ENCODE measurements at regions not wholly inside any gene's neighbourhood (a gene's known extent, or its start where the extent isn't known, plus 50 kb on each side); places are given as distances from the start of the nearest gene placed in this dataset.

DNA sequence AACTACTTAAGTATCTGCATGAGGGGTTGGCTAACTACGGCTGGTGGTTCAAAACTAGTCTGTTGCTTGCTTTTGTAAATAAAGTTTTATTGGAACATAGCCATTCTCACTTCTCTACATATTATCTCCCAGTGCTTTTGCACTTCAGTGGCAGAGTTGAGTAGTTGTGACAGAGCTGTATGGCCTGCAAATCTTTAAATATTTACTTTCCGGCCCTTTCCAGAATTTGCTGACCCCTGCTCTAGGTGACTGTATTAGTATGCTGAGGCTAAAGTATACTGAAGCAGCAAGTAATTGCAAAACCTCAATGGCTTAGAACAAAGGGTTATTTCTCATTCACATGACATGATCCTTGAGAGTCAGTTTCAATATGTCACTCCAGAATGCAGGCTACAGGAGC, 78.3 kb downstream of the OTUD1 start:
- TF ChIP-seq, protein P1, sequence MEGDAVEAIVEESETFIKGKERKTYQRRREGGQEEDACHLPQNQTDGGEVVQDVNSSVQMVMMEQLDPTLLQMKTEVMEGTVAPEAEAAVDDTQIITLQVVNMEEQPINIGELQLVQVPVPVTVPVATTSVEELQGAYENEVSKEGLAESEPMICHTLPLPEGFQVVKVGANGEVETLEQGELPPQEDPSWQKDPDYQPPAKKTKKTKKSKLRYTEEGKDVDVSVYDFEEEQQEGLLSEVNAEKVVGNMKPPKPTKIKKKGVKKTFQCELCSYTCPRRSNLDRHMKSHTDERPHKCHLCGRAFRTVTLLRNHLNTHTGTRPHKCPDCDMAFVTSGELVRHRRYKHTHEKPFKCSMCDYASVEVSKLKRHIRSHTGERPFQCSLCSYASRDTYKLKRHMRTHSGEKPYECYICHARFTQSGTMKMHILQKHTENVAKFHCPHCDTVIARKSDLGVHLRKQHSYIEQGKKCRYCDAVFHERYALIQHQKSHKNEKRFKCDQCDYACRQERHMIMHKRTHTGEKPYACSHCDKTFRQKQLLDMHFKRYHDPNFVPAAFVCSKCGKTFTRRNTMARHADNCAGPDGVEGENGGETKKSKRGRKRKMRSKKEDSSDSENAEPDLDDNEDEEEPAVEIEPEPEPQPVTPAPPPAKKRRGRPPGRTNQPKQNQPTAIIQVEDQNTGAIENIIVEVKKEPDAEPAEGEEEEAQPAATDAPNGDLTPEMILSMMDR (IDR thresholded peaks at IDR 0.05; ENCODE audit: borderline replicate concordance, extremely low read depth, low read length, poor library complexity, severe bottlenecking) = no peak
- TF ChIP-seq EZH2 (IDR thresholded peaks at IDR 0.05; ENCODE audit: borderline replicate concordance, low read depth, low read length, severe bottlenecking) = no peak

Data from DND-41 (cell line).